ENCODE measurements at regions not wholly inside any gene's neighbourhood (a gene's known extent, or its start where the extent isn't known, plus 50 kb on each side); places are given as distances from the start of the nearest gene placed in this dataset.

DNA sequence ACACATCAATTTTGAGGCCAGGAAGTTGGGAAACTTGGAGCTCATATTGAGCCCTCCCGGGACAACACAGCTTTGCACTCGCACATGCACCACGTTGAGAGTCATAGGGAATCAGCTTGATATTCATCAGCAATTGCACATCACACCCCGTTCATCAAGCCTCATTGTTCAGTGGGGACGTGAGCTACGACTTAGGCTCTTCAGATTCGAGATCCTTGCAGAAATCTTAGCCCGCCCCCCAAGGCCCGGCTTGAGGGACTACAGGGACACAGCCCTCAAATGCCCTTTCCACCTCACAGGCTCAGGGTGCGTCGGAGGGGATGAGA lies 93.0 kb upstream of the MAFB start:
- no peak for DNase-seq

DNA sequence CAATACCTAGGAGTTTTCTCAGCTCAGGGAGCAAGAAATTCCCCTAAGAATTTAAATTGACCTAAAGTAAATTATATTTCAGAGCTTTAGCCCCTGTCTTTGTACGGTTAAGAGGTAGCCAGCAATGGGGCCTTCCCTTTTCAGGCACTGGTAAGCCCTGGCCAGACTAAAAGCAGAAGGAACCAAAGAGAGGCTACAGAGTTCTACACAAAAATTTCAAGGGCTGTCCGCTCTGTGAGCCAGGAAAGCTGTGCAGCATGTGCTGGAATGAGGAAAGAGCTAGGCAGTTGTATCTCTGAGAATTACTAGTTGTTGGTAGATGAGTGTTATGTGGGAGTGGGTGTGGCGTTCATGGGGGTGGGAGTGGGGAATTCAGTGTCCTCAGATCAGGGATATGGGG lies 96.3 kb upstream of the MAFB start:
- no peak overlapping the region for H3K27ac ChIP-seq (ENCODE audit: low read length)
- H3K4me3 ChIP-seq (ENCODE audit: low read length): no peak overlapping the region
- H3K4me1 ChIP-seq (ENCODE audit: control insufficient read depth, insufficient read depth, low read length): no peaks in the 10 kb centered on the region
- H3K27me3 ChIP-seq (ENCODE audit: control insufficient read depth, insufficient read depth): no peaks in the 10 kb centered on the region
- DNase-seq: no peak
- no peak for ATAC-seq
- WGBS: 89% methylated on average over 3 of the region's 3 CpGs
- intact Hi-C loops (cut with DNase I): no loop called here
- H3K9me3 ChIP-seq (ENCODE audit: control insufficient read depth, low read length): no peaks in the 10 kb centered on the region

More for the DNA sequence above, 93.0 kb upstream of the MAFB start:
- Histone ChIP-seq H3K9me3 (ENCODE audit: control insufficient read depth, low read length) (no peaks in the 10 kb centered on the region), H3K4me1 (ENCODE audit: control insufficient read depth, insufficient read depth, low read length) (no peaks in the 10 kb centered on the region), H3K27me3 (ENCODE audit: control insufficient read depth, insufficient read depth) (no peaks in the 10 kb centered on the region), H3K27ac (ENCODE audit: low read length) (no peak overlapping the region), H3K4me3 (ENCODE audit: low read length) (no peak overlapping the region)
- intact Hi-C loops (cut with DNase I): no loop called here
- WGBS: 65% methylated on average over 11 of the region's 11 CpGs
- ATAC-seq: peak in 1 of 2 donors; percentile 34

DNA sequence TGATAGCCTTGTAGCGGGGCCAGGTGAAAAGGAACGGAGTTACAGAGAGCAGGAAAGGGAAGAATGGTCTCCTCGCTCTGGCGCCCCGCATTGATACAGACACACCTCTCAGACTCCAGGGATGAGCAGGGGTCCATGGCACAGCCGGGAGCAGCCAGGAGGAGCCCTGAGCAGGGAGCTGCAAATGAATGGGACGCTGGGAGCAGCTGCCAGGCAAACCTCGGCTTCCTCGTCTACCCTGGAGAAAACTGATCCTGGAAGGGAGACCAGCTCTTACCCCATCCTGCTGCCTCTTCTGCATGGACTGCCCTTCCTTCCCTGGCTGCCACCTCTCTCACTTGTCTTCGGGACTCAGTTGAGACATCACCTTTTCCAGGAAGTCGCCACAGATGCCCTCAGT lies 97.3 kb upstream of the MAFB start:
- Histone ChIP-seq H3K27me3 (ENCODE audit: control insufficient read depth, insufficient read depth) (no peaks in the 10 kb centered on the region), H3K9me3 (ENCODE audit: control insufficient read depth, low read length) (no peaks in the 10 kb centered on the region), H3K4me3 (ENCODE audit: low read length) (no peak overlapping the region), H3K4me1 (ENCODE audit: control insufficient read depth, insufficient read depth, low read length) (no peaks in the 10 kb centered on the region), H3K27ac (ENCODE audit: low read length) (no peak overlapping the region)
- WGBS: 88% methylated on average over 11 of the region's 11 CpGs
- intact Hi-C loops (cut with DNase I): no loop called here
- DNase-seq: no peak
- no peak for ATAC-seq

DNA sequence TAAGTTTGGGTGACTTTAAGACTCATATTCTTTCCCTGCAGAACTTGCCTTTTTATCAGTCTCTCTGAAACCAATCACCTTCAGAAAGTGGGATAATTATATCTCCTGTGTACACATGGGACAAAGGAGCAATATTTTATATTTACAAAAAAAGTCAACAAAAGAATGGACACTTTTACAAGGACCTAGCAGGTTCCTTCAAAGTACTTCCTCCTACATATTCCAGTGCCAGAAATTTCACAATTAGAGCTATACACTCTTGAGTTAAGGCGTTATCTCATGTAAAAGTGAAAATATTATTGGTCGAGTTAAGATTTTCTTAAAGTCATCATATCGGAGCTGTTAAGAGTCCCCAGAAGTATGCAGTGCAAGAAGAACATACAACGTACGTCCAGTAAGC lies 98.9 kb upstream of the MAFB start:
- Histone ChIP-seq H3K4me1 (ENCODE audit: control insufficient read depth, insufficient read depth, low read length) (no peaks in the 10 kb centered on the region), H3K9me3 (ENCODE audit: control insufficient read depth, low read length) (no peaks in the 10 kb centered on the region), H3K4me3 (ENCODE audit: low read length) (no peak overlapping the region), H3K27ac (ENCODE audit: low read length) (no peak overlapping the region), H3K27me3 (ENCODE audit: control insufficient read depth, insufficient read depth) (no peaks in the 10 kb centered on the region)
- ATAC-seq (no peak), DNase-seq (no peak)
- intact Hi-C loops (cut with DNase I): no loop called here
- WGBS: 40% methylated on average over 5 of the region's 5 CpGs

DNA sequence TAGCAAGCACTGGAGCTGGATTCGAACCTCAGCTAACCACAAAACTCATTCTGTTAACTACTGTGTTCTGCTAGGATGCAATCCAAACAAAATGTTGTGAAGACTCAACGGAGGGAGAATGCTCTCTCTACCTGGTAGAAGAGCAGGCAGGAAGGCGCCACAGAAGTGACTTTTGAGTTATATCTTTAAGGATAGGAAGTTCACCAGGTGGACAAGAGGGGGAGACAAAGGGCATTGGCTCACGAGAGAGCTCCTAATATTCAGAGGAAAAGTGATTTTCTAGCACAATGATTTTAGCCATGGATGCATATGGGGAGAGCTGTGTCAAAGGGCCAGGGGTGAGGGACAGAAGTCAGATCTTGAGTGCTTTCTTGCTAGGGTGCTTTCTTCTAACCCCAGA lies 108.4 kb upstream of the MAFB start:
- H3K4me1 ChIP-seq (ENCODE audit: control insufficient read depth, insufficient read depth, low read length): no peaks in the 10 kb centered on the region
- H3K4me3 ChIP-seq (ENCODE audit: low read length): no peak overlapping the region
- 67% methylated on average over 4 of the region's 4 CpGs for WGBS
- H3K9me3 ChIP-seq (ENCODE audit: control insufficient read depth, low read length): no peaks in the 10 kb centered on the region
- no peak for ATAC-seq
- H3K27me3 ChIP-seq (ENCODE audit: control insufficient read depth, insufficient read depth): no peaks in the 10 kb centered on the region
- intact Hi-C loops (cut with DNase I): no loop called here
- no peak for DNase-seq
- no peak overlapping the region for H3K27ac ChIP-seq (ENCODE audit: low read length)

DNA sequence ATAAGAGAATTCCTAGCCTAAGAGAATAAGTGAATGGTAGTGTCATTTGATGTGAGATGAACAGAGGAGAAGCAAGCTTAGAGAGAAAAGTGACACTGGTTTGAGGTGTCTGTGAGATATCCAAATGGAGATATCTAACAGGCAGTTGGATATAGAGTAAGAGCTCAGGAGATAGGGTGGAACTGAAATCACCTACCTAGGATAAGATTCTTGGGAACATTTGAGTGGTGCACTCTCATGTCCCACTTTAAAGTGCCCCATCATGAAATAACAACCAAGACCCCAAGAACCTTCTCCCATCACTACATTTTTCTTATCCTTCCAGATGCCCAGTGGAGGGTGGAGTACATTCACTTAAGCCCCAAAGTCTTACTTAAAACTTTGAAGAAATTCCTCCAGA lies 109.0 kb upstream of the MAFB start:
- ATAC-seq: no peak
- no peak overlapping the region for H3K27ac ChIP-seq (ENCODE audit: low read length)
- H3K9me3 ChIP-seq (ENCODE audit: control insufficient read depth, low read length): no peaks in the 10 kb centered on the region
- no peaks in the 10 kb centered on the region for H3K27me3 ChIP-seq (ENCODE audit: control insufficient read depth, insufficient read depth)
- no peak overlapping the region for H3K4me3 ChIP-seq (ENCODE audit: low read length)
- no peaks in the 10 kb centered on the region for H3K4me1 ChIP-seq (ENCODE audit: control insufficient read depth, insufficient read depth, low read length)
- intact Hi-C loops (cut with DNase I): no loop called here
- no peak for DNase-seq

DNA sequence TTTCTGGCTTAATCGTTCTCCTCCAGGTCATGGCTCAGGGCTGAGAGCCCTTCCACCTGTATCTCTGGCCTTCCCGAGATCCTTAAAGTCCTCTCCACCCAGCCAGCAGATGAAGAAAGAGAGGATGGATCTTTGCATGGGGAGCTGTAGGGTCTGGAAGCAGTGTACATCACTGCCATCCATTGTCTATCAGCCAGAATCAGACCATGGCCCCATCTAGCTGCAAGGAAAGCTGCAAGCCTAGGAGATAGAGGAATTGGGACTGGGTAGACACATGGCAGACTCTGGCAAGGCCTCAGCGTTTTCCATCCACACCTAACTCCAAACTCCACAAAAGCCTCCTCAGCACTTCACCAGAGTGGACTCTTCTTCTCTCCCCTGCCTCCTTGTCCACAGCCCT lies 113.8 kb upstream of the MAFB start:
- 80% methylated on average over 3 of the region's 3 CpGs for WGBS
- no peak overlapping the region for H3K4me3 ChIP-seq (ENCODE audit: low read length)
- no peaks in the 10 kb centered on the region for H3K27me3 ChIP-seq (ENCODE audit: control insufficient read depth, insufficient read depth)
- no peak overlapping the region for H3K27ac ChIP-seq (ENCODE audit: low read length)
- DNase-seq (no peak), ATAC-seq (no peak)
- intact Hi-C loops (cut with DNase I): no loop called here
- H3K4me1 ChIP-seq (ENCODE audit: control insufficient read depth, insufficient read depth, low read length): no peaks in the 10 kb centered on the region
- H3K9me3 ChIP-seq (ENCODE audit: control insufficient read depth, low read length): no peaks in the 10 kb centered on the region

DNA sequence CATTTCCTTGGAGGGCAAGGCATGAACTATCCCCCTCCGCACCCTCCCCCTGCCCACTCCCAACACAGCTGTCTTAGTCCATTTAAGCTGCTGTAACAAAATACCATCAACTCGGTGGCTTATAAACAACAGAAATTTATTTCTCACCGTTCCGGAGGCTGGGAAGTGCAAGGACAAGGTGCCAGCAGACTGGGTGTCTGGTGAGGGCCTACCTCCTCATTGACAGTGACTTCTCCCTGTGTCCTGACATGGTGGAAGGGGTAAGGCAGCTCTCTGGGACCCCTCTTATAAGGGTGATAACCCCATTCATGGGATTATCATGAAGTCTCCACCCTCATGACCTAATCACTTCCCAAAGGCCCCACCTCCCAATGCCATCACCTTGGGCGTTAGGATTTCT lies 114.3 kb upstream of the MAFB start:
- ATAC-seq: no peak
- no peak overlapping the region for H3K27ac ChIP-seq (ENCODE audit: low read length)
- no peak for DNase-seq
- intact Hi-C loops (cut with DNase I): no loop called here
- no peaks in the 10 kb centered on the region for H3K4me1 ChIP-seq (ENCODE audit: control insufficient read depth, insufficient read depth, low read length)
- H3K4me3 ChIP-seq (ENCODE audit: low read length): no peak overlapping the region
- H3K9me3 ChIP-seq (ENCODE audit: control insufficient read depth, low read length): no peaks in the 10 kb centered on the region
- 89% methylated on average over 5 of the region's 5 CpGs for WGBS
- no peaks in the 10 kb centered on the region for H3K27me3 ChIP-seq (ENCODE audit: control insufficient read depth, insufficient read depth)

DNA sequence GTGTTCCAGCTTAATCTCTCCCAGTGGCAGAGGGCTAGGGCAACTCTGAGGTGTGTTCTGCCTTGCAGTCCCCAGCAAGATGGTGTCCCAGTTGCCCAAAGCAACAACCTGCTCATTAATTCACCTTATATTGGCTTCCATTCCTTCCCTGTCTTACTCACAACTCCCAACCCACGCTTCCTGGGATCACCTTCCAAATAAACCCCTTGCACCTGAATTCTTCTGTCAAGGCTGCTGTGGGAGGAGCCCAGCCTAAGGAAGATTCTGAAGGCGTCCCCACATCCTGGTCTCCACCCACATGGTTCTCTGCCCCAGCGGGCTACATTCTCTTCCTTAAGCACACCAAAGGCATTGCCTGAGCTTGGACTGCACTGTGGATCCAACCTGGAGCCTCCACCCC lies 116.6 kb upstream of the MAFB start:
- H3K27me3 ChIP-seq (ENCODE audit: control insufficient read depth, insufficient read depth): no peaks in the 10 kb centered on the region
- ATAC-seq (no peak), DNase-seq (no peak)
- intact Hi-C loops (cut with DNase I): no loop called here
- no peaks in the 10 kb centered on the region for H3K9me3 ChIP-seq (ENCODE audit: control insufficient read depth, low read length)
- no peak overlapping the region for H3K4me3 ChIP-seq (ENCODE audit: low read length)
- H3K4me1 ChIP-seq (ENCODE audit: control insufficient read depth, insufficient read depth, low read length): no peaks in the 10 kb centered on the region
- no peak overlapping the region for H3K27ac ChIP-seq (ENCODE audit: low read length)
- 78% methylated on average over 3 of the region's 3 CpGs for WGBS

DNA sequence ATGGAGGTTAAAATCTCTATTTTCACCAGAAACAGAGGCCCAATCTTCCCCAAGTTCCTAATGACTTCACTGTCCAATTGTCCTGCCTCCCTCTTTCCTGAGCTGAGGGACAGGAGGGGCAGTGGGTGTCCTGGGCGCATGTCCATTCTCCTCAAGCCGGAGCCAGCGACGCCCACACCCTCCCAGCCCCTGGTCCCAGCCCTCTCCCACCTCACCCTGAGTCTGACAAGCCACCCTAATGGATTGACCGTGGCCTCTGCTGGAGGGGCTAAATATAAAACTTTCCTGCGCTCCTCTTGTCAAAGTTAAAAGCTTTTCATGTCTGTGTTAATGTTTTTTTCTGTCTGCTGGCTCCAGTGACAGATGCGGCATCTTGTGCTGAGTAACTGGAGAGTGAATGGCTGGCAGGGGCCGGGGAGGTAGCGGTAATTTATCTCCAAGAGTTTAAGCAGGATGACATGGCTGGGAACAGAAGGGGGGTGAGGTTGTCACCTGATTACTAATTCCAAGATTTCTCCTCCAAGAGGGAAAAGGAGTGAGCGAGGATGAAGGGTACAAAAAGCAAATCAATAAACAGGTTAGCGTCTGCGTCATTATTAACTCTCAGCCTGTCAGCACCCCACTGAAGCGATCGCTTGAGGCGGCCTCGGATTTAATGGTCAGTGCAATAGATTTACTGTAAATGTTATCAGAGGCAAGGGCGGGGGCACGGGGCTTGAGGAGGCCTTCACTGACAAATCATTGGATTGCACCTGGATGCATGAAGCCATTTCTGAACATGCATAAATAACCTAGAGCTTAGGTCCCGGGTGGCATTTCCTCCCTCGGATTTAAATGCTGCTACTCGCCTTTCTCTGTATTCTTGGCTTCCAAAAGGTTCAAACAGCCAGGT lies 118.1 kb upstream of the MAFB start:
- intact Hi-C loops (cut with DNase I): no loop called here
- no peak overlapping the region for H3K4me3 ChIP-seq (ENCODE audit: low read length)
- DNase-seq (no peak), ATAC-seq (no peak)
- H3K4me1 ChIP-seq (ENCODE audit: control insufficient read depth, insufficient read depth, low read length): no peaks in the 10 kb centered on the region
- 56% methylated on average over 21 of the region's 21 CpGs for WGBS
- H3K9me3 ChIP-seq (ENCODE audit: control insufficient read depth, low read length): no peaks in the 10 kb centered on the region
- H3K27ac ChIP-seq (ENCODE audit: low read length): no peak overlapping the region
- no peaks in the 10 kb centered on the region for H3K27me3 ChIP-seq (ENCODE audit: control insufficient read depth, insufficient read depth)

DNA sequence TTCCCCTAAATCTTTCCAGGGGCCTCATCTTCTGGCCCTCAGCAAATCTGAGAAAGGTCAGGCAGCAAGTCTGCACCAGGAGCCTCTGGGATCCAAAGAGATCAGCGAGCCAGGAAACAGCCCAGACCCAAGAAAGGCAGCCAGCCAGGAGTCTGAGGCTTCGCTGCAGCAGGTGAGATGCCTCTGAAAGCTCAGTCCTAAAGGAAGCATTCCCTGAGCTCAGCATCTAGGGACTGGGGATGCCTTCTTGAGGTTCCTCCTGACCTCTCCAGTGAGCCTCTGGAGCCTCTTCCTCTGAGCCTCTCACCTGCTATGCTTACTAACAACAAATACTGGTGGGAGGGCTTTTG lies 118.8 kb upstream of the MAFB start:
- Histone ChIP-seq H3K4me1 (ENCODE audit: control insufficient read depth, insufficient read depth, low read length) (no peaks in the 10 kb centered on the region), H3K27ac (ENCODE audit: low read length) (no peak overlapping the region), H3K4me3 (ENCODE audit: low read length) (no peak overlapping the region), H3K27me3 (ENCODE audit: control insufficient read depth, insufficient read depth) (no peaks in the 10 kb centered on the region), H3K9me3 (ENCODE audit: control insufficient read depth, low read length) (no peaks in the 10 kb centered on the region)
- DNase-seq (no peak), ATAC-seq (no peak)
- intact Hi-C loops (cut with DNase I): no loop called here
- WGBS: 75% methylated on average over 2 of the region's 2 CpGs

DNA sequence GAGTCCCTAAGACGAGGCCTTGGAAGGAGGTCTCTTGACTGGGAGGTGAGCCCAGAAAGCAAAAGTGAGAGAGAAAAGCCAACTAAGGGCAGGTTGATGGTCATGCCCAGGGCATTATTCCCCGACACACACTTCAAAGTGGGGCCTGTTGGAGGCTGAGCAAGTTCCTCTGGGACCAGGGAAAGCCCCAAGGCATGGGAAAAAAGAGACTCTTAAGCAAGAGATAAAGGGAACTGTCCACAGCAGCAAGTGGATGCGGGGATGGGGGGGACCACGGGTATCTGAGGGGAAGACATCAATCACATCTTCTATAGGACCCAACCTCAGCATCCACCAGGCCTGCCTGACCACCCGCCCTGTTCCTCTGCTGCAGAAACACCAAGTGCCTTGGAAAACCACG lies 119.9 kb upstream of the MAFB start:
- ATAC-seq: no peak
- 60% methylated on average over 6 of the region's 6 CpGs for WGBS
- Histone ChIP-seq H3K9me3 (ENCODE audit: control insufficient read depth, low read length) (no peaks in the 10 kb centered on the region), H3K27ac (ENCODE audit: low read length) (no peak overlapping the region), H3K4me1 (ENCODE audit: control insufficient read depth, insufficient read depth, low read length) (no peaks in the 10 kb centered on the region), H3K4me3 (ENCODE audit: low read length) (no peak overlapping the region), H3K27me3 (ENCODE audit: control insufficient read depth, insufficient read depth) (no peaks in the 10 kb centered on the region)
- no peak for DNase-seq
- intact Hi-C loops (cut with DNase I): no loop called here
